HG02642 (cell line): ENCODE measurements at regions not wholly inside any gene's neighbourhood (a gene's known extent, or its start where the extent isn't known, plus 50 kb on each side); places are given as distances from the start of the nearest gene placed in this dataset.

ENCODE experiments used
- ATAC-seq: cut with Tn5 transposase; IDR thresholded peaks from one replicate; pipeline ENCODE4 v1.9.1; 2021; ENCODE audit warnings: mild to moderate bottlenecking; ENCODE audit not compliant: unreplicated experiment, poor library complexity

DNA sequence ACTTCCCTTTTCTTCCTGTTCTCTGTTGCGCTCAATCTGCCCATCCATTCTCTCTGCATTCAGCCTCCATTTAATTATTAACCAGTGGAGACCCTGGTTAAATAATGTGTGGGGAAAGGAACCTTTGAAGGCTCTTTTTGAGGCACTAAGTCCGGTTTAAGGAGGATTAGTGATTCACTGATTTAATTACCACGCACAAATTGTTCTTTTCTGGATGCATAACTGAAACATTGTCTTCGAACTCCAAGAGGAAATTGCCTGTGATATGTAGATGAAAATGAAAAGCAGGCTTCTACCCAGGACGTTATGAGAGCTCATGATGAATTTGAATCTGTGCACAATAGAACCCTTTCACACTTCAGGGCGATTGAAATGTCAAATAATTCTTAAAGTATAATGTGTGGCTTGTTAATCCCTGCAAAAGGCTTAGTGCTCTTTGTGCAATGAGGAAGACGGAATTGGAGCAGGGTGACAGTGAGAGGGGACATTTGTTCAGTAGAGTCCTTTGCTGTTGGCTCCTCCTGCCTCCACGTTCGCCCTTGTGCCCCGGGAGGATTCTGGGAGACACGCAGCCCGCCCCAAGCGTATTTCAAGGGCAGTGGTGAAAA lies 51.1 kb upstream of the ZNF236 start:
- ATAC-seq, result no peak

- no peak for ATAC-seq
These were observed 54.4 kb upstream of the ZNF236 start for GRCh38 chr18:76767954-76768353.

- no peak for ATAC-seq
These were observed 55.9 kb upstream of the ZNF236 start for GRCh38 chr18:76766429-76766828.

GRCh38 chr18:76765649-76766048 lies 56.7 kb upstream of the ZNF236 start:
- ATAC-seq, result no peak

DNA sequence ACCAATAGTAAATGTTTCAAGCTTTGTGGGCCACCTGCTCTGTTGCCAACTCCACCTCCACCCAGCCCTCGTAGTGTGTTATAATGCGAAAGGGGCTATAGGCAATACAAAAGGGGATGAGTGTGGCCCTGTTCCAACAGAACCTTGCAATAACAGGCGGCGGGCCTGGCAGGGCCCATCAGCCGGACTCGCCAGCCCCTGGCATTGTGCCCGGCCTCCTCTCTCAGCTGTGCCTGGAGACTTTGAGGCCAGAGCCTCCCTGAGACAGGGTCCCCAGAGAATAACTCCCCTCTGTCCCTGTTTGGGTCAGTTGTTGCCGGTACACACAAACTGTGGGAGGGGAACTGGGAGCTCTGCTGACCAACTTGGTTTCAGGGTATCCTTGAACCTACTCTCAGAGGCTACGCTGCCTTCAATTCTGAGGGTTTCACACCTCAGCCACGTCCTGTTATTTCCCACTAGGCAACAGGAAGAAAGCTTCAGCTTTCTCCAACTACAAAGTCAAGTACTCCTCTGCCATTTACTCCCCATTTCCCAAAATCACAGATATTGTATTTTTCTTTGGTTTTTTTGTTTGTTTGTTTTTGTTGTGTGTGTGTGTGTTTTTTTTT lies 58.0 kb upstream of the ZNF236 start:
- ATAC-seq, result no peak

- no peak for ATAC-seq
These were observed 63.3 kb upstream of the ZNF236 start for GRCh38 chr18:76759056-76759455.

- ATAC-seq, result no peak
These were observed 64.4 kb upstream of the ZNF236 start for GRCh38 chr18:76757925-76758324.

GRCh38 chr18:76757335-76757734 lies 65.0 kb upstream of the ZNF236 start:
- no peak for ATAC-seq

- ATAC-seq, result no peak
These were observed 65.7 kb upstream of the ZNF236 start for GRCh38 chr18:76756531-76757253.

- ATAC-seq, result no peak
These were observed 68.0 kb upstream of the ZNF236 start for GRCh38 chr18:76754351-76754750.

GRCh38 chr18:76752400-76752799 lies 70.0 kb upstream of the ZNF236 start:
- no peak for ATAC-seq

DNA sequence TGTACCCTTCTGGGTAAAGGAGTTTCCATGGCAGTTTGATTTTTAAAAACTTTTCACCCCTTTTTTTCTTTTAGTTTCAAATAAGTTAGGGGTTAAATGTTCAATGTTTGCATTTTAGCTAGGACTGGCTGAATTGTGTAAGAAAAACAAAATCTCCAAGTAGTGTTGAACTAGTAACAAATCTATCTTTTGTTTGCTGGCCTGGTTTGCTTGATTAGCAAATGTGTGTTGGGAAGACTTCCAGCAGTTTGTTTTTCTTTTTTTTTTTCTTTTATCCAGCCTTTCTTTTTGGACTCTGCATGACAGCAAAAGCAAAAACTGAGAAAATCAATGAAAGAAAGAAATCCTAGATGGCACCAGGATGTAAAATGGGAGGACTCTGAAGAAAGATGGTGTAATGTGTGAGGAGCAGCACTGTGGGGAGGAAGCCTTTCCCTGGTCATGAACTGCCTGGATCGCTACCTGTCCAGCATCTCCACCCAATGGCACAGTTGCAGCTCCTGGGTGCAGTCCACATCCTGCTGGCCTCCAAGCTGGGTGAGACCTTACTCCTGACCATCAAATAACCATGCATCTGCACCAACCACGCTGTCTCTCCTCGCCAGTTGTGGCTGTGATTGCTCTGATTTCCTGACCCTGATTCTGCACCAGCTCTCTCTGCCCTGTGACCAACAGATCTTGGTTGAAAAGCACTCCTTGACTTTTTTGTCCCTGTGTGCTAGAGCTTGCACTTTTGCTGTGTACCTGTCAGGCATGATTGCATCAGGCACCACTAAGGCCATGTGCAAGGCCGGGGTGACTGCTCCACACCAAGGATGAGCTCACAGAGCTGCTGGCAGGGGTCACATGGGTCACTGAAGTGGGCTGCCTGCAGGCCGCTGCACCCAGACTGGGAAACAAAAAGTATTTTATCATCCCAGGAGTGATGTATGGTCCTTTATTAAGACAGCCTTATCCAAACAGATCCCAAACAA lies 71.2 kb upstream of the ZNF236 start:
- no peak for ATAC-seq

- ATAC-seq, result no peak
These were observed 72.1 kb upstream of the ZNF236 start for GRCh38 chr18:76750269-76750668.

- no peak for ATAC-seq
These were observed 74.7 kb upstream of the ZNF236 start for GRCh38 chr18:76747676-76748075.

GRCh38 chr18:76741346-76741745 lies 81.0 kb upstream of the ZNF236 start:
- no peak for ATAC-seq

GRCh38 chr18:76736309-76736708 lies 86.0 kb upstream of the ZNF236 start:
- ATAC-seq, result no peak

DNA sequence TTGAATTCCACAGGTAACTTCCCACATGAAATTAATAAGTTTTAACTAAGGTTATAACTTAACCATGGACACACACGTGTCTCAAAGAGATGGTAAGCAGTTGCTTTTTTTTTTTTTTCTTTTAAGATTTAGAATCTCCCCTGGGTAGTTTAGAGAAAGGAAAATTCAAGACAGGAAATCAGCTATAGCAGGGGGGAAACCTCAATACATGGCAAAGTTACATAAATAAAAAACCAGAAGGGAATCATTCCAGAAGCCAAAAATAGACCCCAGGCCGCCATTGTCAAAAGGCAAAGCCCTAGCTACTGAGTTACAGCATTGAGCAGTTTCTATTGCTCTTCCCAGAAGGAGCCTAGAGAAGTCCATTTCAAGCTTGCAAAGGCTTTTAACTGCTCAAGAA lies 91.5 kb upstream of the ZNF236 start:
- no peak for ATAC-seq

GRCh38 chr18:76727589-76727988 lies 94.8 kb upstream of the ZNF236 start:
- ATAC-seq, result no peak

DNA sequence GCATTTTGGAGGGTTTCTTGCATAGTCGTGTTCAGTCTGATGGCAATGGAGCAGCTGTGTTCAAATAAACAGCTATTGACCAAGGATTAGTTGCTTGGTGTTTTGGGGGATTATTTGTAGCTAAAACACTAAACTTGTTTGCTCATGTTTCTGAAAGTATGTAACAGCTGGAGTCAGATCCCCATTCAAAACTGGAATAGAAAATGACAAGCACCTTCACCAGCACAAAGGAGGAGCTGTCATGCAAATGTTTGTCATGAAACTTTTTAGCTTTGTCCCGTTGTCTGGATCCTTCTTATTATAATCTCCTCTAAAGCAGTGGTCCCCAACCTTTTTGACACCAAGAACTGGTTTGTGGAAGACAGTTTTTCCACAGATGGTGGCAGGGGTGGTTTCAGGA lies 96.9 kb upstream of the ZNF236 start:
- ATAC-seq, result no peak

- ATAC-seq, result no peak
These were observed 99.9 kb upstream of the ZNF236 start for GRCh38 chr18:76722224-76723061.
